GM23338 (cell line): ENCODE measurements at regions not wholly inside any gene's neighbourhood (a gene's known extent, or its start where the extent isn't known, plus 50 kb on each side); places are given as distances from the start of the nearest gene placed in this dataset.

Source experiments
- CREB1 ChIP-seq: fragments of 250-450 bp; sonication (Bioruptor Pico); IDR thresholded peaks from 2 replicates; pipeline ENCODE4 v1.5.0; 2020; ENCODE audit warnings: low read depth, mild to moderate bottlenecking, moderate library complexity
- CTCF ChIP-seq, 2 experiments: fragments of 200-600 bp in 1 of 2; sonication (generic) in 1 of 2; conservative IDR thresholded peaks; 2 replicates each; pipeline versions ENCODE4 v1.5.1 to v1.6.1; 2016 to 2017; ENCODE audit warnings: antibody characterized with exemption in 2 of 2, low read depth in 2 of 2, mild to moderate bottlenecking in 2 of 2, moderate library complexity in 1 of 2
- ETS1 ChIP-seq: IDR thresholded peaks from 2 replicates; pipeline ENCODE4 v1.6.1; 2016; ENCODE audit warnings: antibody characterized with exemption
- EZH2 ChIP-seq: fragments of 200-600 bp; sonication (generic); IDR thresholded peaks from one replicate; pipeline ENCODE4 v1.8.0; 2017; ENCODE audit warnings: antibody characterized with exemption, mild to moderate bottlenecking, low read depth; ENCODE audit not compliant: unreplicated experiment
- EZH2phosphoT487 ChIP-seq: fragments of 200-600 bp; sonication (generic); IDR thresholded peaks from one replicate; pipeline ENCODE4 v1.8.1; 2018; ENCODE audit warnings: antibody characterized with exemption; ENCODE audit not compliant: unreplicated experiment
- JUNB ChIP-seq: IDR thresholded peaks from one replicate; pipeline ENCODE4 v1.6.1; 2016; ENCODE audit warnings: antibody characterized with exemption; ENCODE audit not compliant: unreplicated experiment
- NANOG ChIP-seq: IDR thresholded peaks from 2 replicates; pipeline ENCODE4 v1.6.1; 2016; ENCODE audit warnings: antibody characterized with exemption, borderline replicate concordance
- POLR2AphosphoS5 ChIP-seq: IDR thresholded peaks from 2 replicates; pipeline ENCODE4 v1.6.1; 2016; ENCODE audit warnings: antibody characterized with exemption, low read depth
- REST ChIP-seq: IDR thresholded peaks from one replicate; pipeline ENCODE4 v1.6.1; 2018; ENCODE audit warnings: antibody characterized with exemption; ENCODE audit not compliant: unreplicated experiment
- STAT1 ChIP-seq: IDR thresholded peaks from one replicate; pipeline ENCODE4 v1.6.1; 2016; ENCODE audit warnings: antibody characterized with exemption; ENCODE audit not compliant: unreplicated experiment
- ZNF114 ChIP-seq: fragments of 250-450 bp; sonication (Bioruptor Pico); IDR thresholded peaks from 2 replicates; pipeline ENCODE4 v1.5.0; 2020; ENCODE audit warnings: mild to moderate bottlenecking, moderate library complexity
- ZNF462 ChIP-seq: fragments of 250-450 bp; sonication (Bioruptor Pico); IDR thresholded peaks from 2 replicates; pipeline ENCODE4 v1.5.0; 2020; ENCODE audit warnings: mild to moderate bottlenecking, moderate library complexity

- TF ChIP-seq EZH2phosphoT487 (no peak), CTCF (conservative IDR thresholded peaks at IDR 0.05; ENCODE audit: low read depth in 2 of 2) (no peak), POLR2AphosphoS5 (no peak), CREB1 (CRISPR knock-in tag) (no peak), EZH2 (no peak), NANOG (no peak), REST (no peak), ETS1 (no peak), JUNB (no peak), ZNF462 (no peak), STAT1 (no peak), ZNF114 (CRISPR knock-in tag) (no peak)
Measured at GRCh38 chr15:47415539-47415971, 301.8 kb upstream of the SEMA6D start.
